ENCODE measurements at regions not wholly inside any gene's neighbourhood (a gene's known extent, or its start where the extent isn't known, plus 50 kb on each side); places are given as distances from the start of the nearest gene placed in this dataset.

DNA sequence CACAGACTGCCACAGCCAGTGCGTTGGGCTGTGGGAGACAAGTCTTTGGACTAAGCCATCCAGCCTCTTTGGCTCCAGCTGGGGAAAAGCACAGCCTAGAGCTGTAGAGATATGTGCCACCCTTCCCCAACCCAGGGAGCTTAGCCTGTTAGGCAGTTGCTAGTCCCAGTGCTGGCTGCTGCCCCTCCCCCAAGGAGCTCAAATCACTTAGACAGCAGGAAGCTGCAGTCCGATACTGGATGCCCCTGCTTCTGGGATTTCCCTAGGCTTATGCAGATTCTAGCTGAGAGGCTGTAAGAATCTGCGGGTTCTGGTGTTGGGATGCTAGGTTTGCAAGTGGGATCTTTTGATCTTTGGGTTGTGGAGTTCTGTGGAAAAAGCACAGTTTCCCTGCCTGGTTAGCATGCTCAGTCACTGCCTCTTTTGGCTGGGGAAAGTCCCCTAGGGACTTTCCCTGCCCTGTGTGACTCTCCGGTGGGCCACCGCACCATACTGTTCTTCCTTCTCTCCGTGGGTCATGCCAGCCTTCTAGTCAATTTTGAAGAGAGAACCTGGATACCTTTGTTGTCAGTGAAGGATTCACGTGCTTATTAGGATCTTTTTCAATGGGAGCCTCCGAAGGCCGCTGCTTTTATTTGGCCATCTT, 792.0 kb downstream of the KCNA4 start:
- TF ChIP-seq JUND (IDR thresholded peaks at IDR 0.05), result no peak
- no peak for TF ChIP-seq ZNF274 (IDR thresholded peaks at IDR 0.05; ENCODE audit: low read depth, low read length)
- TF ChIP-seq YY1 (IDR thresholded peaks at IDR 0.05; ENCODE audit: extremely low read depth, insufficient replicate concordance, low read depth, low read length), result no peak
- TF ChIP-seq, protein P1, sequence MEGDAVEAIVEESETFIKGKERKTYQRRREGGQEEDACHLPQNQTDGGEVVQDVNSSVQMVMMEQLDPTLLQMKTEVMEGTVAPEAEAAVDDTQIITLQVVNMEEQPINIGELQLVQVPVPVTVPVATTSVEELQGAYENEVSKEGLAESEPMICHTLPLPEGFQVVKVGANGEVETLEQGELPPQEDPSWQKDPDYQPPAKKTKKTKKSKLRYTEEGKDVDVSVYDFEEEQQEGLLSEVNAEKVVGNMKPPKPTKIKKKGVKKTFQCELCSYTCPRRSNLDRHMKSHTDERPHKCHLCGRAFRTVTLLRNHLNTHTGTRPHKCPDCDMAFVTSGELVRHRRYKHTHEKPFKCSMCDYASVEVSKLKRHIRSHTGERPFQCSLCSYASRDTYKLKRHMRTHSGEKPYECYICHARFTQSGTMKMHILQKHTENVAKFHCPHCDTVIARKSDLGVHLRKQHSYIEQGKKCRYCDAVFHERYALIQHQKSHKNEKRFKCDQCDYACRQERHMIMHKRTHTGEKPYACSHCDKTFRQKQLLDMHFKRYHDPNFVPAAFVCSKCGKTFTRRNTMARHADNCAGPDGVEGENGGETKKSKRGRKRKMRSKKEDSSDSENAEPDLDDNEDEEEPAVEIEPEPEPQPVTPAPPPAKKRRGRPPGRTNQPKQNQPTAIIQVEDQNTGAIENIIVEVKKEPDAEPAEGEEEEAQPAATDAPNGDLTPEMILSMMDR (IDR thresholded peaks at IDR 0.05 in 2 of 3, conservative IDR thresholded peaks at IDR 0.05 in 1 of 3; ENCODE audit: borderline replicate concordance in 1 of 3, insufficient read depth in 1 of 3, low read depth in 2 of 3, low read length in 2 of 3), result no peak
- TF ChIP-seq, protein P2, sequence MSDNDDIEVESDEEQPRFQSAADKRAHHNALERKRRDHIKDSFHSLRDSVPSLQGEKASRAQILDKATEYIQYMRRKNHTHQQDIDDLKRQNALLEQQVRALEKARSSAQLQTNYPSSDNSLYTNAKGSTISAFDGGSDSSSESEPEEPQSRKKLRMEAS (IDR thresholded peaks at IDR 0.05), result no peak
- no peak for TF ChIP-seq SP1 (IDR thresholded peaks at IDR 0.05; ENCODE audit: low read depth)
- TF ChIP-seq FOSL1 (IDR thresholded peaks at IDR 0.05; ENCODE audit: low read depth), result no peak
- TF ChIP-seq TCF7L2 (IDR thresholded peaks at IDR 0.05; ENCODE audit: borderline replicate concordance, extremely low read depth, insufficient read depth, insufficient read length), result no peak
- no peak for TF ChIP-seq POLR2A (IDR thresholded peaks at IDR 0.05; ENCODE audit: borderline replicate concordance, extremely low read depth, insufficient read depth, insufficient read length)
- TF ChIP-seq SRF (IDR thresholded peaks at IDR 0.05; ENCODE audit: low read depth), result no peak
- TF ChIP-seq EGR1 (IDR thresholded peaks at IDR 0.05; ENCODE audit: low read depth), result no peak
- TF ChIP-seq, protein P3, sequence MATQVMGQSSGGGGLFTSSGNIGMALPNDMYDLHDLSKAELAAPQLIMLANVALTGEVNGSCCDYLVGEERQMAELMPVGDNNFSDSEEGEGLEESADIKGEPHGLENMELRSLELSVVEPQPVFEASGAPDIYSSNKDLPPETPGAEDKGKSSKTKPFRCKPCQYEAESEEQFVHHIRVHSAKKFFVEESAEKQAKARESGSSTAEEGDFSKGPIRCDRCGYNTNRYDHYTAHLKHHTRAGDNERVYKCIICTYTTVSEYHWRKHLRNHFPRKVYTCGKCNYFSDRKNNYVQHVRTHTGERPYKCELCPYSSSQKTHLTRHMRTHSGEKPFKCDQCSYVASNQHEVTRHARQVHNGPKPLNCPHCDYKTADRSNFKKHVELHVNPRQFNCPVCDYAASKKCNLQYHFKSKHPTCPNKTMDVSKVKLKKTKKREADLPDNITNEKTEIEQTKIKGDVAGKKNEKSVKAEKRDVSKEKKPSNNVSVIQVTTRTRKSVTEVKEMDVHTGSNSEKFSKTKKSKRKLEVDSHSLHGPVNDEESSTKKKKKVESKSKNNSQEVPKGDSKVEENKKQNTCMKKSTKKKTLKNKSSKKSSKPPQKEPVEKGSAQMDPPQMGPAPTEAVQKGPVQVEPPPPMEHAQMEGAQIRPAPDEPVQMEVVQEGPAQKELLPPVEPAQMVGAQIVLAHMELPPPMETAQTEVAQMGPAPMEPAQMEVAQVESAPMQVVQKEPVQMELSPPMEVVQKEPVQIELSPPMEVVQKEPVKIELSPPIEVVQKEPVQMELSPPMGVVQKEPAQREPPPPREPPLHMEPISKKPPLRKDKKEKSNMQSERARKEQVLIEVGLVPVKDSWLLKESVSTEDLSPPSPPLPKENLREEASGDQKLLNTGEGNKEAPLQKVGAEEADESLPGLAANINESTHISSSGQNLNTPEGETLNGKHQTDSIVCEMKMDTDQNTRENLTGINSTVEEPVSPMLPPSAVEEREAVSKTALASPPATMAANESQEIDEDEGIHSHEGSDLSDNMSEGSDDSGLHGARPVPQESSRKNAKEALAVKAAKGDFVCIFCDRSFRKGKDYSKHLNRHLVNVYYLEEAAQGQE (IDR thresholded peaks at IDR 0.05; ENCODE audit: low read depth), result no peak
